SKM-1 (cell line): ENCODE measurements at regions not wholly inside any gene's neighbourhood (a gene's known extent, or its start where the extent isn't known, plus 50 kb on each side); places are given as distances from the start of the nearest gene placed in this dataset.
"Not testable (repeated sequence)": the region's sequence is repeated elsewhere in the genome, so short reads cannot be mapped to it uniquely, and the experiment has no call there.

ENCODE experiments used
- DNase-seq: peaks from one replicate; lab custom pipeline; 2025; ENCODE audit not compliant: unreplicated experiment; lab: John Stamatoyannopoulos, UW

GRCh38 chr2:2779727-2780126 is 448.7 kb upstream of the MYT1L start:
- DNase-seq: no peak

GRCh38 chr2:2777876-2778275 is 446.8 kb upstream of the MYT1L start:
- DNase-seq: no peak

DNA sequence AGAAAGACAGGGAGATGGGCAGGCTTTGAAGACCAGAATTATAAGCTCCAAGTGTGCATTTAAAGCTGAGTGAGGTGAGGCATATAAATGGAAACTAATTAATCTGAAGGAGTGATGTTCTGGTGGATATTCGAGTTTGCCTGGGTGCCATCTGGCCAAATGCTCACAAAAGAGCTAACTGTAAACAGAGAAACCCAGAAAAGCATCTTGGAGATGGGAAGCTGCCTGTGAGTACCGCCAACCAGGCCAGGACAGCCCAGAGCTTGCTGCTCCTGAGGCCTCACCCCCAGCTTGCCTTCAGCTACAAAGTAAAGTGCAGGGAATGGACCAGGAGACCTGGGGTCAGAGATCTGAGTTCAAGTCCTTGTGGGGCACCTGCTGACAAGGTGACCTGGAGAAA is 446.1 kb upstream of the MYT1L start:
- DNase-seq: no peak

DNA sequence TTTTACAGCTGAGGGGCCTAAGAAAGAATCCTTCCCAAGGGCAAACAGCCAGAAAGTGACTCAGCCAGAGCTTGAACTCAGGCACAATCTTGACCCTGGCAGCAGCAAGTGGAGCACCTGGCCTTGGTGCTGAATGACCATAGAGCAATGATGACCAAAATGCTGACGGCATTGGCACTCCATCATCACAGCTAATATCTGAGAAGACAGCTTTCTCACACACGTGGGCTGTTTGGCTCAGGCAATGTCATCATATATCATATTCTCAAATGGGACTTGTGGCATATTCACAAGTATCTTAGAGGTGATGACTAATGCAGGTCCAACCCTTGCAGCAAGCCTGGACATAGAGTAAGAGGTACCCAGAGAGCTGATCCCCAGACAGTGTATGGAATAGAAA is 443.9 kb upstream of the MYT1L start:
- no peak for DNase-seq

- no peak for DNase-seq
These were observed 442.6 kb upstream of the MYT1L start for GRCh38 chr2:2773692-2774091.

DNA sequence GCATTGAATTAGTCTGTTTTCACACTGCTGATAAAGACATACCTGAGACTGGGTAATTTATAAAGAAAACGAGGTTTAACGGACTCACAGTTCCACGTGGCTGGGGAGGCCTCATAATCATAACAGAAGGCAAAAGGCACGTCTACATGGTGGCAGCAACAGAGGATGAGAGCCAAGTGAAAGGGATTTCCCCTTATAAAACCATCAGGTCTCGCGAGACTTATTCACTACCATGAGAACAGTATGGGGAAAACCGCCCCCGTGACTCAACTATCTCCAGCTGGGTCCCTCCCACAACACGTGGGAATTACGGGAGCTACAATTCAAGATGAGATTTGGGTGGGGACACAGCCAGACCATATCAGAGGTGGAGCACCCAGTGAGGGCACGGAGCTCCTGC is 442.0 kb upstream of the MYT1L start:
- not testable (repeated sequence) for DNase-seq

DNA sequence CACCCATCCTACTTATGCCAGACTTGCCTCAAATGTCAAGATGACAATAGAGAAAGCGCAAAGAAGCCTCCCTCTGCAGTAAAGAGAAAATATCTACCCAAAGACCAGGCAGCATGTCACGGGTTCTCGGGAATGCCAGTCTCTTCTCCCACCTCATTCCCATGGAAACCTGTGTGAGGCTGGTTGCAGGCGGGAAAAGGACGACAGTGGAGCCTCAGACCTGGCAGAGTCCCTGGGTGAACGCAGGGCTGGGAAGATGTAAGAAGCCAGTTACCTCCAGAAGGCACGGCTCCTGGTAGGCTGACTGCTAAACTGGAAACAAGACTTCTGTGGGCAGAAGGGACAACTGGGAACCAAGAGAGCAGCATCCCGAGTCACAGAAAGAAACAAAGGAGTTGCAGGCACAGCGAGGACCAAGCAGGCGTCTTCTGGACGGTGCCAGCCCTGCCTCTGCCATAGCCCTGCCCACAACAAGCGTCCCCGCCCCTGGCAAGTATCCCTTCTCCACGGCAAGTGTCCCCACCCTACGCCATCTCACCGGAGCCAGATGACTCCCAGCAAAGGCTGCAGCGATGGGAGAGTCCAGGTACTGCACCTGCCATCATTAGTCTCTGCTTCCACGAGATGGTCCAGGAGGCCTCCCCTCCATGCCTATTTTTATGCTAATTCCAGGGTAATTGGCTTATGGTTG is 440.8 kb upstream of the MYT1L start:
- no peak for DNase-seq

- DNase-seq: no peak
These were observed 438.7 kb upstream of the MYT1L start for GRCh38 chr2:2769481-2770431.

GRCh38 chr2:2768476-2768875 is 437.4 kb upstream of the MYT1L start:
- no peak for DNase-seq

- no peak for DNase-seq
These were observed 436.8 kb upstream of the MYT1L start for GRCh38 chr2:2767837-2768236.

- no peak for DNase-seq
These were observed 434.9 kb upstream of the MYT1L start for GRCh38 chr2:2765839-2766495.

GRCh38 chr2:2765176-2765800 is 434.2 kb upstream of the MYT1L start:
- DNase-seq: no peak

DNA sequence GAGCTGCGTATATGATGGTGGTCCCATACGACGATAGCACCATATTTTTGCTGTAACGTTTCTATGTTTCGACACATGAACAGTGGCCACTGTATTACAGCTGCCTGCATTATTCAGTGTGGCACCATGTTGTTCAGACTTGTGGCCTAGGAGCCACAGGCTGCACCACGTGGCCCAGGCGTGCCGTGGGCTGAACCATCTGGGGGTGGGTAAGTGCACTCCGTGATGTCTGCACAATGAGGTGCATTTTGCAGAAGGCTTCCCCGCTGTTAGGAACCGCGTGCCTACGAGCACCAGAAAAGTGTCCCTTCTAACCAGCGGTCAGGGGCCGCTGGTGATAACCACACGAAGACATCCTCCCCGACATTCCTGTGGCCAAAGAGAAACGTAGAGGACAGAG is 433.7 kb upstream of the MYT1L start:
- DNase-seq: no peak

- no peak for DNase-seq
These were observed 432.9 kb upstream of the MYT1L start for GRCh38 chr2:2764001-2764355.

DNA sequence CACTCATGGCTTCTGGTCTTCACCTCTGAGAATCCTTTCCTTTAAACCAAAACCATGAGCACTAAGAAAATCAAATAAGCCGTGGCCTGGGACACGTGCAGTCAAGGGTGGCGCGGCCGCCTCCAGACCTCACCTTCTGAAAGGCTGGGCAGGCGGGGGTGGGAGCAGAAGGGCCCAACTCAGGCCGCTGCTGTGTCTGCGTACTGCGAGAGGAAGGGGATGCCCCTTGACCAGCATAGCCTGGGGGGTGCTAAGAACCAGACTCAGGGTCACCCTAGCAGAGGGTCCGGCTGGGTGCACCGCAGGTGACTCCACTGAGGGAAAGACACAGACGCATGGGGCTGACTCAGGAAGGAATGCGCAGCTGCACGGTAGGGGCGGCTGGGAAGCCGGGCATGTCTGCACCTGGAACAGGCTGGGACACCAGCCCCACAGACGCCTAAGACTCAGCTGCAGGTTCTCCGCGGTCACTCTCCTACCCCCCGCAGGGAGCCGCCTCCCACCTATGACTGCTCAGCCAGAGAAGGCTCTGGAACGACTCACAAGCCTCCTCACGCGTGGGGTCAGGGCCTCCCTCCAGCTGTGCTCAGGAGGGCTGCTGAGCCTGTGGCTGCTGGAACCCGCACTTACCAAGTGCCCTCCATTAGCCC is 432.4 kb upstream of the MYT1L start:
- no peak for DNase-seq

GRCh38 chr2:2762913-2763312 is 431.8 kb upstream of the MYT1L start:
- DNase-seq: no peak

DNA sequence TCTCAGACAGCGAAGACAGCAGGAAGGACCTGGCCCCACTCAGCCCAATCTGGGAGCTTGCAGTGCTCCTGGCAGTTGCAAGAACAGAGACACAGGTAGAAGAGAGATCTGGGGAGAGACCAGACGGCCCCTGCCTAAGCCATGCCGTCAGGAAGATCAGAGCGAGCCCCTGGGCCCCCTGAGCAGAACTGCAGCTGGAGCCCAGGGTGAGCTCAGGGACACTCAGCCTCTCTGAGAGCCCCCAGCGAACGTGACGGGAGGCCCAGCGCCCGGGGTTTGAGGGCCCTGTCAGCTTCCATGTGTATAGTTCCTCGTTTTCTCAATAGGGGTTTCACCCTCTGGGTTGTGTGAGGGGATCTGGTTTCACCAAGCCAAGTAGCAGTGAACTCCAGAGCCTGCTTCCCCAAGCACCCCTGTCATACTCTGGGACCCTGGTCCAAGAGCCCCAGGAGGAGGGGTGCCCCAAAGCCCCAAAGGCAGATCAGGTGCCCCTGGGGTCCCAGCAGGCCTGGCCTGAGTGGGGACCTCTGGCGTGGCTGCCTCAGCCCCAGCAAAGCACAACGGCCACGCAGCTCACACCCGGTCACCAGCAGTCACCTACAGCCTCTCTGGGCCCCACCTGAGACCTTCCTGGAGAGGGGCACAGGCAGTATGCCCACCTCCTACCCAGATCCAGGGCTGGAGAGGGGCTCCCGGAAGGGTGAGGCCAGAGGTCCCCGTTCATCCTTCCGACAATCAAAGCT is 431.3 kb upstream of the MYT1L start:
- DNase-seq: no peak

DNA sequence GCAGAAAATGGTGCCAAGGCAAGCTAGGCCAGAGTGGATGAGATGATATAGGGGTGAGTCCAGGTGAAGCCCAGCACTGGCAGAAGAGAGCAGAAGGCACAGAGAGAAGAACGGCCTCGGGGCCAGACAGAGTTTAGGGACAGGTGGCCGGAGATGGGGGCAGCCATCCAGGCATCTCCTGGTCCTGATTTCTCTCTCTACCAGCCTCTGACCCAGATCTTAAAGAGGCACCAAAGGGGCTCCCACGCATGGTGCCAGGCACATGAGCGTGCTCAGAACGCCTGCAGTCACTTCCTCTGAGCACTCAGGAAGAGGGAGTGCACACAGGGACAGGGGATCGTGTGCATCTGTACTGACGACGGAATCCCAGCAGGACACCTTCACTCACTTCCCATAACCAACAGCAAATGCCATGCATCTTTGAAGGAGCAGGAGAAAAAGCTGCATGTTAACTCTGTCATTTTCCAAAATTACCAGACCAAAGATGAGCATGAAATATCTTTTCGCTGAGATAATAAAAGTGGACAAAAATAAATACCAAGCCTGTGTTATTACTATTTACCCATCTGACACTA is 427.8 kb upstream of the MYT1L start:
- DNase-seq: no peak

- no peak for DNase-seq
These were observed 426.7 kb upstream of the MYT1L start for GRCh38 chr2:2757764-2758163.

DNA sequence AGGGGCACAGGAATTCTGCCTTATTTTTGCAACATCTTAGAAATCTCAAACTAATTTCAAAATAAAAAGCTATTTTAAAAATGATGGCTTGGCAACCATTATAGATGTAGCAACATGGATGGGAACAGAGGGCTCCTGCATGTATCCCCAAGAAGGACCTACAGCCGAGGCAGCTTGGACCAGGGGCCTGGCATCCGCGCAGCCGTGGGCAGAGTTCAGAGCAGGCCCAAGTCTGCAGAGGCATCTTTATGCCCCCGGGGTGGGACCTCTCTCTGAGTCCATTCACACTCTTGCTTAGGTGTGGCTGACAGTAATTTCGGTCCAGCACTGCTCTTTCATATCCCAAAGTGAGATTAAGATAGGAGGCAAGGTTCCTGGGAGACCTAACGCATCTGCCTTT is 425.8 kb upstream of the MYT1L start:
- DNase-seq: no peak
